Immature natural killer cell (primary cell): ENCODE measurements at regions not wholly inside any gene's neighbourhood (a gene's known extent, or its start where the extent isn't known, plus 50 kb on each side); places are given as distances from the start of the nearest gene placed in this dataset.

Experiments
- DNase-seq, 3 donors: peaks; one replicate each; pipeline ENCODE4 v3.0.0; 2022; ENCODE audit warnings: mixed read lengths in 1 of 3
- H3K27ac Mint-ChIP-seq, 6 donors: one replicate each; pipeline ENCODE4 v1.8.0; 2020; ENCODE audit warnings: mixed read lengths in 6 of 6, mild to moderate bottlenecking in 5 of 6, inconsistent platforms in 4 of 6, moderate library complexity in 3 of 6
- H3K27me3 Mint-ChIP-seq, 3 donors: one replicate each; pipeline ENCODE4 v1.8.0; 2020 to 2021; ENCODE audit warnings: low read depth in 3 of 3, mild to moderate bottlenecking in 3 of 3, mixed read lengths in 3 of 3, moderate library complexity in 3 of 3, inconsistent platforms in 1 of 3
- H3K36me3 Mint-ChIP-seq, 3 donors: one replicate each; pipeline ENCODE4 v1.8.0; 2020; ENCODE audit warnings: mixed read lengths in 3 of 3, inconsistent platforms in 2 of 3, mild to moderate bottlenecking in 2 of 3
- H3K4me1 Mint-ChIP-seq, 2 donors: one replicate each; pipeline ENCODE4 v1.8.0; 2020; ENCODE audit warnings: inconsistent platforms in 2 of 2, mild to moderate bottlenecking in 2 of 2, mixed read lengths in 2 of 2, moderate library complexity in 1 of 2
- H3K4me3 Mint-ChIP-seq, 5 donors: one replicate each; pipeline ENCODE4 v1.8.0; 2020; ENCODE audit warnings: mild to moderate bottlenecking in 5 of 5, mixed read lengths in 5 of 5, inconsistent platforms in 3 of 5, moderate library complexity in 3 of 5
- H3K9me3 Mint-ChIP-seq, 6 donors: one replicate each; pipeline ENCODE4 v1.8.0; 2020; ENCODE audit warnings: mild to moderate bottlenecking in 6 of 6, mixed read lengths in 6 of 6, inconsistent platforms in 4 of 6, moderate library complexity in 3 of 6

GRCh38 chr13:61761690-61762089, 346.0 kb upstream of the PCDH20 start:
- Mint-ChIP-seq H3K36me3 (no peaks in the 10 kb centered on the region), H3K27ac (no peak overlapping the region), H3K4me1 (no peaks in the 10 kb centered on the region), H3K4me3 (no peak overlapping the region), H3K27me3 (peaks cover 0 to 1% (median 0%) of the 10 kb centered on the region in 3 donors), H3K9me3 (peaks cover 9 to 49% (median 34%) of the 10 kb centered on the region in 6 donors)
- no peak for DNase-seq

- DNase-seq: no peak
- Mint-ChIP-seq H3K9me3 (peaks cover 9 to 59% (median 40%) of the 10 kb centered on the region in 6 donors), H3K4me1 (no peaks in the 10 kb centered on the region), H3K27me3 (no peaks in the 10 kb centered on the region), H3K27ac (no peak overlapping the region), H3K4me3 (no peak overlapping the region), H3K36me3 (no peaks in the 10 kb centered on the region)
Measured at GRCh38 chr13:61760102-61760501, 344.5 kb upstream of the PCDH20 start.

- Mint-ChIP-seq H3K27me3 (no peaks in the 10 kb centered on the region), H3K27ac (no peak overlapping the region), H3K36me3 (no peaks in the 10 kb centered on the region), H3K4me3 (no peak overlapping the region), H3K9me3 (peaks cover 5 to 61% (median 44%) of the 10 kb centered on the region in 6 donors), H3K4me1 (no peaks in the 10 kb centered on the region)
- no peak for DNase-seq
Measured at GRCh38 chr13:61756031-61756430, 340.4 kb upstream of the PCDH20 start.

- Mint-ChIP-seq H3K27ac (no peak overlapping the region), H3K27me3 (no peaks in the 10 kb centered on the region), H3K36me3 (no peaks in the 10 kb centered on the region), H3K9me3 (peaks cover 0 to 37% (median 27%) of the 10 kb centered on the region in 6 donors), H3K4me3 (no peak overlapping the region), H3K4me1 (no peaks in the 10 kb centered on the region)
- DNase-seq: no peak
Measured at GRCh38 chr13:61751039-61751438, 335.4 kb upstream of the PCDH20 start.

- Mint-ChIP-seq H3K9me3 (peaks cover 17 to 38% (median 30%) of the 10 kb centered on the region in 6 donors), H3K36me3 (peaks cover 0 to 4% (median 0%) of the 10 kb centered on the region in 3 donors), H3K4me1 (no peaks in the 10 kb centered on the region), H3K4me3 (no peak overlapping the region), H3K27me3 (peaks cover 0 to 3% (median 0%) of the 10 kb centered on the region in 3 donors), H3K27ac (no peak overlapping the region)
- DNase-seq: no peak
Measured at GRCh38 chr13:61738236-61738750, 322.6 kb upstream of the PCDH20 start.

- Mint-ChIP-seq H3K4me1 (no peaks in the 10 kb centered on the region), H3K27me3 (no peaks in the 10 kb centered on the region), H3K9me3 (peaks cover 4 to 27% (median 16%) of the 10 kb centered on the region in 6 donors), H3K27ac (no peak overlapping the region), H3K4me3 (no peak overlapping the region), H3K36me3 (no peaks in the 10 kb centered on the region)
- no peak for DNase-seq
Measured at GRCh38 chr13:61734683-61735082, 319.0 kb upstream of the PCDH20 start.

- H3K4me1 Mint-ChIP-seq: no peaks in the 10 kb centered on the region
- DNase-seq: no peak
- no peak overlapping the region for H3K27ac Mint-ChIP-seq
- no peak overlapping the region for H3K4me3 Mint-ChIP-seq
- no peaks in the 10 kb centered on the region for H3K36me3 Mint-ChIP-seq
- H3K9me3 Mint-ChIP-seq: peaks cover 9 to 33% (median 18%) of the 10 kb centered on the region in 6 donors
- H3K27me3 Mint-ChIP-seq: no peaks in the 10 kb centered on the region
Measured at GRCh38 chr13:61728471-61728870, 312.8 kb upstream of the PCDH20 start.

- no peak overlapping the region for H3K27ac Mint-ChIP-seq
- no peaks in the 10 kb centered on the region for H3K27me3 Mint-ChIP-seq
- DNase-seq: no peak
- peaks cover 9 to 36% (median 17%) of the 10 kb centered on the region in 6 donors for H3K9me3 Mint-ChIP-seq
- no peaks in the 10 kb centered on the region for H3K4me1 Mint-ChIP-seq
- peaks cover 0 to 3% (median 0%) of the 10 kb centered on the region in 3 donors for H3K36me3 Mint-ChIP-seq
- H3K4me3 Mint-ChIP-seq: no peak overlapping the region
Measured at GRCh38 chr13:61727767-61728166, 312.1 kb upstream of the PCDH20 start.

- peaks cover 0 to 4% (median 0%) of the 10 kb centered on the region in 3 donors for H3K36me3 Mint-ChIP-seq
- H3K27me3 Mint-ChIP-seq: no peaks in the 10 kb centered on the region
- H3K4me1 Mint-ChIP-seq: no peaks in the 10 kb centered on the region
- DNase-seq: no peak
- no peak overlapping the region for H3K27ac Mint-ChIP-seq
- H3K4me3 Mint-ChIP-seq: no peak overlapping the region
- peaks cover 12 to 42% (median 21%) of the 10 kb centered on the region in 6 donors for H3K9me3 Mint-ChIP-seq
Measured at GRCh38 chr13:61725806-61726205, 310.2 kb upstream of the PCDH20 start.

GRCh38 chr13:61722119-61722518, 306.5 kb upstream of the PCDH20 start:
- H3K27ac Mint-ChIP-seq: no peak overlapping the region
- peaks cover 15 to 61% (median 36%) of the 10 kb centered on the region in 6 donors for H3K9me3 Mint-ChIP-seq
- H3K4me1 Mint-ChIP-seq: no peaks in the 10 kb centered on the region
- H3K27me3 Mint-ChIP-seq: no peaks in the 10 kb centered on the region
- peaks cover 0 to 8% (median 0%) of the 10 kb centered on the region in 3 donors for H3K36me3 Mint-ChIP-seq
- H3K4me3 Mint-ChIP-seq: no peak overlapping the region
- DNase-seq: no peak

- H3K4me1 Mint-ChIP-seq: no peaks in the 10 kb centered on the region
- H3K9me3 Mint-ChIP-seq: peaks cover 0 to 43% (median 21%) of the 10 kb centered on the region in 6 donors
- H3K4me3 Mint-ChIP-seq: no peak overlapping the region
- H3K27ac Mint-ChIP-seq: no peak overlapping the region
- DNase-seq: no peak
- no peaks in the 10 kb centered on the region for H3K27me3 Mint-ChIP-seq
- H3K36me3 Mint-ChIP-seq: no peaks in the 10 kb centered on the region
Measured at GRCh38 chr13:61712621-61713020, 297.0 kb upstream of the PCDH20 start.

- no peak for DNase-seq
- H3K27ac Mint-ChIP-seq: no peak overlapping the region
- H3K27me3 Mint-ChIP-seq: no peaks in the 10 kb centered on the region
- H3K9me3 Mint-ChIP-seq: peaks cover 8 to 62% (median 24%) of the 10 kb centered on the region in 6 donors
- H3K4me3 Mint-ChIP-seq: no peak overlapping the region
- no peaks in the 10 kb centered on the region for H3K36me3 Mint-ChIP-seq
- H3K4me1 Mint-ChIP-seq: no peaks in the 10 kb centered on the region
Measured at GRCh38 chr13:61709258-61709657, 293.6 kb upstream of the PCDH20 start.

GRCh38 chr13:61706899-61707298, 291.2 kb upstream of the PCDH20 start:
- H3K27me3 Mint-ChIP-seq: peaks cover 0 to 2% (median 0%) of the 10 kb centered on the region in 3 donors
- no peak overlapping the region for H3K4me3 Mint-ChIP-seq
- no peak overlapping the region for H3K27ac Mint-ChIP-seq
- DNase-seq: no peak
- H3K9me3 Mint-ChIP-seq: peaks cover 8 to 61% (median 28%) of the 10 kb centered on the region in 6 donors
- H3K4me1 Mint-ChIP-seq: no peaks in the 10 kb centered on the region
- H3K36me3 Mint-ChIP-seq: peaks cover 0 to 5% (median 0%) of the 10 kb centered on the region in 3 donors

- Mint-ChIP-seq H3K27me3 (peaks cover 0 to 3% (median 0%) of the 10 kb centered on the region in 3 donors), H3K9me3 (peaks cover 7 to 49% (median 29%) of the 10 kb centered on the region in 6 donors), H3K36me3 (peaks cover 0 to 5% (median 0%) of the 10 kb centered on the region in 3 donors), H3K4me1 (no peaks in the 10 kb centered on the region), H3K4me3 (no peak overlapping the region), H3K27ac (no peak overlapping the region)
- no peak for DNase-seq
Measured at GRCh38 chr13:61700620-61701019, 285.0 kb upstream of the PCDH20 start.

GRCh38 chr13:61700181-61700580, 284.5 kb upstream of the PCDH20 start:
- peaks cover 0 to 3% (median 0%) of the 10 kb centered on the region in 3 donors for H3K27me3 Mint-ChIP-seq
- no peak for DNase-seq
- H3K4me3 Mint-ChIP-seq: no peak overlapping the region
- H3K9me3 Mint-ChIP-seq: peaks cover 7 to 45% (median 27%) of the 10 kb centered on the region in 6 donors
- no peaks in the 10 kb centered on the region for H3K4me1 Mint-ChIP-seq
- no peak overlapping the region for H3K27ac Mint-ChIP-seq
- H3K36me3 Mint-ChIP-seq: peaks cover 0 to 5% (median 0%) of the 10 kb centered on the region in 3 donors
